MM.1S (cell line): ENCODE measurements at regions not wholly inside any gene's neighbourhood (a gene's known extent, or its start where the extent isn't known, plus 50 kb on each side); places are given as distances from the start of the nearest gene placed in this dataset.

Experiments used
- DNase-seq: peaks from one replicate; pipeline ENCODE4 v3.0.0-alpha.2; 2015
- H2AFZ ChIP-seq: fragments of 300-600 bp; sonication (generic); 2 replicates; pipeline ENCODE4 v1.6.0; 2016; ENCODE audit warnings: antibody characterized with exemption, low read length
- H3F3A ChIP-seq: fragments of 300-600 bp; sonication (generic); 2 replicates; pipeline ENCODE4 v1.6.1; 2016; ENCODE audit warnings: mild to moderate bottlenecking, antibody characterized with exemption, low read length, moderate library complexity, mixed read lengths; ENCODE audit not compliant: insufficient read depth
- H3K27ac ChIP-seq: fragments of 300-600 bp; sonication (generic); 2 replicates; pipeline ENCODE4 v1.5.1; 2016; ENCODE audit warnings: mild to moderate bottlenecking, low read length
- H3K27me3 ChIP-seq: fragments of 300-600 bp; sonication (generic); replicated peaks from 2 replicates; pipeline ENCODE4 v1.6.0; 2016; ENCODE audit warnings: low read length; ENCODE audit not compliant: insufficient read depth
- H3K36me3 ChIP-seq: fragments of 300-600 bp; sonication (generic); replicated peaks from 2 replicates; pipeline ENCODE4 v1.6.1; 2016; ENCODE audit warnings: mild to moderate bottlenecking, low read length, mixed read lengths; ENCODE audit not compliant: insufficient read depth
- H3K4me1 ChIP-seq: fragments of 300-600 bp; sonication (generic); 2 replicates; pipeline ENCODE4 v1.6.1; 2016; ENCODE audit warnings: low read length, mixed read lengths
- H3K4me2 ChIP-seq: fragments of 300-600 bp; sonication (generic); 2 replicates; pipeline ENCODE4 v1.6.0; 2016; ENCODE audit warnings: low read depth, low read length
- H3K4me3 ChIP-seq: fragments of 300-600 bp; sonication (generic); 2 replicates; pipeline ENCODE4 v1.5.1; 2016; ENCODE audit warnings: low read length, mixed read lengths
- H3K79me2 ChIP-seq: fragments of 300-600 bp; sonication (generic); 2 replicates; pipeline ENCODE4 v1.6.1; 2016; ENCODE audit warnings: mixed run types, low read length, mixed read lengths
- H3K9ac ChIP-seq: fragments of 300-600 bp; sonication (generic); 2 replicates; pipeline ENCODE4 v1.6.1; 2016; ENCODE audit warnings: low read length, mixed read lengths
- H3K9me2 ChIP-seq: fragments of 300-600 bp; sonication (generic); replicated peaks from 2 replicates; pipeline ENCODE4 v1.6.1; 2016; ENCODE audit warnings: mild to moderate bottlenecking, low read length, mixed read lengths; ENCODE audit not compliant: insufficient read depth
- H3K9me3 ChIP-seq: fragments of 300-600 bp; sonication (generic); replicated peaks from 2 replicates; pipeline ENCODE4 v1.6.1; 2016; ENCODE audit warnings: mild to moderate bottlenecking, low read length, mixed read lengths; ENCODE audit not compliant: insufficient read depth
- H4K20me1 ChIP-seq: fragments of 300-600 bp; sonication (generic); 2 replicates; pipeline ENCODE4 v1.6.1; 2016; ENCODE audit warnings: mild to moderate bottlenecking, low read length, moderate library complexity, mixed read lengths; ENCODE audit not compliant: insufficient read depth
- EZH2 ChIP-seq: fragments of 300-600 bp; sonication (generic); optimal IDR thresholded peaks from 2 replicates; pipeline ENCODE3; 2017; ENCODE audit warnings: low read depth, mild to moderate bottlenecking, antibody characterized with exemption, low read length, mixed read lengths
- EZH2phosphoT487 ChIP-seq: fragments of 300-600 bp; sonication (generic); IDR thresholded peaks from 2 replicates; pipeline ENCODE4 v1.6.1; 2018; ENCODE audit warnings: antibody characterized with exemption, low read length
- TF ChIP-seq, protein P1 (sequence below): fragments of 300-600 bp; sonication (generic); IDR thresholded peaks from 2 replicates; pipeline ENCODE4 v1.5.1; 2016; ENCODE audit warnings: antibody characterized with exemption, low read length, mixed read lengths

DNA sequence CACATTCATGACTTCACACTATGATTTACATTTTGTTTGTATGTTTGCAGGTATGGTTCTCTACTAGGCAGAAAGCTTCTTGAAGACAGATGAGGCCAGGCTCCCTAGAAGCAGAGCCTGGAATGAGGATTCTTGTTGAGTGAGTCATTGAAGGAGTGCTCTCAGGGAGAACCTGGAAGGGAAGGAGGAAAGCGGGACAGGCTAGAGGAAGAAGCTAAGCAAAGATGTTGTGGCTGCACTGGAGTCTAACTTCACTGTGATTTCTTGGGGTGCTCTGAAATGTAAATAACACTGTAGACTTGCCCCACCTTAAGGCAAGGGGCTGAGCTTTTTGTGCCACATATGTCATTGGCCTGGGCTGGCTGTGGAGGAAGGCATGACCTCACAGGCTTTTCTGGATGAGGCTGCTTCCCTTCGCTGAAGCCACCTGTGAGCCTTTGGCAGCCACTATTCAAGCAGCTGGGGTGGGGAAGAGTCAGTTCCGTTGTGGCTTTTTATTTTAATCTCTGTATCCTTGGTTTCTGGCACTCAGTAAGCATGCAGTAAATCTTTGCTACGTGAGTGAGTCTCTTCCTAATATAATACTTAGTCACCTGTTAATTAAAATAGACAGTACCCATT lies 307.3 kb downstream of the SV2B start:
- Histone ChIP-seq H3K36me3 (no peaks in the 10 kb centered on the region), H4K20me1 (no peaks in the 10 kb centered on the region), H3K9me2 (no peaks in the 10 kb centered on the region), H3K9me3 (no peaks in the 10 kb centered on the region), H2AFZ (peak overlapping the region; percentile 32; the same call in 1 of the 2 replicates), H3K4me3 (no peak overlapping the region), H3K79me2 (no peaks in the 10 kb centered on the region), H3K27me3 (no peaks in the 10 kb centered on the region), H3K4me1 (peaks cover 16% of the 10 kb centered on the region), H3F3A (no peaks in the 10 kb centered on the region; the same call in 1 of the 2 replicates), H3K4me2 (peak overlapping the region; percentile 29), H3K27ac (peak overlapping the region; percentile 46; the same call in 1 of the 2 replicates), H3K9ac (peak overlapping the region; percentile 7; the same call in 1 of the 2 replicates)
- peak; percentile 76 for DNase-seq
- TF ChIP-seq, protein P1, sequence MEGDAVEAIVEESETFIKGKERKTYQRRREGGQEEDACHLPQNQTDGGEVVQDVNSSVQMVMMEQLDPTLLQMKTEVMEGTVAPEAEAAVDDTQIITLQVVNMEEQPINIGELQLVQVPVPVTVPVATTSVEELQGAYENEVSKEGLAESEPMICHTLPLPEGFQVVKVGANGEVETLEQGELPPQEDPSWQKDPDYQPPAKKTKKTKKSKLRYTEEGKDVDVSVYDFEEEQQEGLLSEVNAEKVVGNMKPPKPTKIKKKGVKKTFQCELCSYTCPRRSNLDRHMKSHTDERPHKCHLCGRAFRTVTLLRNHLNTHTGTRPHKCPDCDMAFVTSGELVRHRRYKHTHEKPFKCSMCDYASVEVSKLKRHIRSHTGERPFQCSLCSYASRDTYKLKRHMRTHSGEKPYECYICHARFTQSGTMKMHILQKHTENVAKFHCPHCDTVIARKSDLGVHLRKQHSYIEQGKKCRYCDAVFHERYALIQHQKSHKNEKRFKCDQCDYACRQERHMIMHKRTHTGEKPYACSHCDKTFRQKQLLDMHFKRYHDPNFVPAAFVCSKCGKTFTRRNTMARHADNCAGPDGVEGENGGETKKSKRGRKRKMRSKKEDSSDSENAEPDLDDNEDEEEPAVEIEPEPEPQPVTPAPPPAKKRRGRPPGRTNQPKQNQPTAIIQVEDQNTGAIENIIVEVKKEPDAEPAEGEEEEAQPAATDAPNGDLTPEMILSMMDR: no peak
- TF ChIP-seq EZH2phosphoT487 (no peak), EZH2 (no peak)

DNA sequence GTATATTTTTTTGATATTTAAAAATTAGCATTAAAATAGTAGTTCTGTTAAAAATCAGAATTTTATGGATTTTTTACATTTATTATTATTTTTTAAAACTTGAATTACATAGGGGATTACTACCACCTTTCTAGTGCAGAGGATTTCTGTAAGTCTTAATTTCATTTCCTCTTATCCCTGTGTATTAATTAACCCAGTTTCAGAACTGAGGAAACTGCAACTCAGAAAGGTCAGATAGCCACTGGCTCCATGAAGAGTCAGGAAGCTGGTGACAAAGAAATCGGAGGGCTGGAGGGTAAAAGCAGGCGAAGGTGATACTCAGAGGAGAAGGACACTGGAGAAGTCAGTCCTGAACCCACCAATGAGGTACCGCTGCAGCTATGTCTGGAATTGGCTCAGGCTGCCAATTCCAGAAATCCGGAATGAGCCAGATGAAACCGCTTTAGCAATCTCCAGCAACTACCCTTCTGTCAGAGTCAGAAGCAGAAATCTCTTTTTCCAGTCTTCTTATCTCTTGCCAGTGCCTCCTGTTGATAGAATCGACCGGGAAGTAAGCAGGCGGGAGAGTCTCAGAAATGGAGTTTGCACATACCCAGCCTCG lies 308.5 kb downstream of the SV2B start:
- H3K4me2 ChIP-seq: no peak overlapping the region
- no peak overlapping the region for H3K4me3 ChIP-seq
- H4K20me1 ChIP-seq: no peaks in the 10 kb centered on the region
- no peak for DNase-seq
- H3K36me3 ChIP-seq: no peaks in the 10 kb centered on the region
- H3K27me3 ChIP-seq: no peaks in the 10 kb centered on the region
- H3K27ac ChIP-seq: no peak overlapping the region
- no peaks in the 10 kb centered on the region for H3K9me2 ChIP-seq
- no peaks in the 10 kb centered on the region for H3K79me2 ChIP-seq
- H3K9me3 ChIP-seq: no peaks in the 10 kb centered on the region
- peaks cover 16% of the 10 kb centered on the region for H3K4me1 ChIP-seq
- H3K9ac ChIP-seq: no peak overlapping the region; the same call in 1 of the 2 replicates
- no peak overlapping the region for H2AFZ ChIP-seq
- TF ChIP-seq, protein P1: no peak
- TF ChIP-seq EZH2 (no peak), EZH2phosphoT487 (no peak)
- H3F3A ChIP-seq: no peaks in the 10 kb centered on the region; the same call in 1 of the 2 replicates

DNA sequence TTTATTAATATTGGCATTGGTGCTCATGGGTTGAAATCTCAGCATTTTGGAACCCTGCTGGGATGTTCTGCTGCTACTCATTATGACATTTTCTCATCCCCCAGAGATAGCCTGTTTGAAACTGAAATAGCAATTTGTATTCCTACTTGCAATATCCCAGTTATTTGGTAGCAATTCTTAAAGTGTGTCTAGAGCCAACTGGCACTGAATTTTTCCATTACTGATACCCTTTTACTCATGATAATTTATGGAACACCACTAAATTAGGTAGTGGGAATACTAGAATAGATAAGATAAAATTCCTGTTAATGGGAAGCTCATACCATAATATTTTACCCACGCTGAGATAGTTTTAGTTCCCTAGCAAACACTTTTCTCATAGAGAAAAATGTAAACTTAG lies 309.3 kb downstream of the SV2B start:
- Histone ChIP-seq H3F3A (no peaks in the 10 kb centered on the region; the same call in 1 of the 2 replicates), H3K36me3 (no peaks in the 10 kb centered on the region), H3K4me1 (peaks cover 16% of the 10 kb centered on the region), H3K79me2 (no peaks in the 10 kb centered on the region), H3K9me2 (no peaks in the 10 kb centered on the region), H2AFZ (no peak overlapping the region), H3K9ac (no peak overlapping the region), H3K27me3 (no peaks in the 10 kb centered on the region), H3K27ac (no peak overlapping the region), H3K9me3 (no peaks in the 10 kb centered on the region), H4K20me1 (no peaks in the 10 kb centered on the region), H3K4me3 (no peak overlapping the region), H3K4me2 (no peak overlapping the region)
- no peak for DNase-seq
- TF ChIP-seq, protein P1: no peak
- no peak for TF ChIP-seq EZH2
- TF ChIP-seq EZH2phosphoT487: no peak
